Aorta (tissue), 5 donors: ENCODE measurements at regions not wholly inside any gene's neighbourhood (a gene's known extent, or its start where the extent isn't known, plus 50 kb on each side); places are given as distances from the start of the nearest gene placed in this dataset.

Source experiments
- ATAC-seq: fragments of 200-7000 bp; cut with Tn5 transposase; one replicate; pipeline ENCODE4 v1.9.1; 2022; ENCODE audit warnings: moderate library complexity; ENCODE audit not compliant: low FRiP score
- DNase-seq, 2 donors: peaks; one replicate each; pipeline ENCODE4 v3.0.0-alpha.2; 2020
- H3K27ac ChIP-seq, 2 donors: one replicate each; pipeline ENCODE4 v1.5.1; 2013; ENCODE audit warnings: low read length in 2 of 2, mild to moderate bottlenecking in 2 of 2, moderate library complexity in 2 of 2, control low read depth in 1 of 2, inconsistent platforms in 1 of 2, low read depth in 1 of 2
- H3K27me3 ChIP-seq, 2 donors: one replicate each; pipeline ENCODE4 v1.6.1; 2013; ENCODE audit warnings: control low read depth in 1 of 2, low read length in 1 of 2, mild to moderate bottlenecking in 1 of 2, moderate library complexity in 1 of 2; ENCODE audit not compliant: insufficient read depth in 2 of 2, control insufficient read depth in 1 of 2
- H3K36me3 ChIP-seq, 2 donors: one replicate each; pipeline ENCODE4 v1.6.1; 2013; ENCODE audit warnings: control low read depth in 1 of 2, low read length in 1 of 2, mild to moderate bottlenecking in 1 of 2; ENCODE audit not compliant: insufficient read depth in 2 of 2, control insufficient read depth in 1 of 2
- H3K4me1 ChIP-seq, 2 donors: one replicate each; pipeline ENCODE4 v1.6.1; 2013; ENCODE audit warnings: low read length in 2 of 2, control low read depth in 1 of 2, mild to moderate bottlenecking in 1 of 2, moderate library complexity in 1 of 2; ENCODE audit not compliant: insufficient read depth in 2 of 2, control insufficient read depth in 1 of 2
- H3K4me3 ChIP-seq, 2 donors: one replicate each; pipeline ENCODE4 v1.5.1; 2013; ENCODE audit warnings: low read length in 2 of 2, control low read depth in 1 of 2, mild to moderate bottlenecking in 1 of 2
- H3K9me3 ChIP-seq: one replicate; pipeline ENCODE4 v1.6.1; 2013; ENCODE audit warnings: mild to moderate bottlenecking, low read length; ENCODE audit not compliant: control insufficient read depth
- WGBS, 2 donors: extraction: QIAGEN DNeasy Blood & Tissue Kit; methylation state at CpG; one replicate each; pipeline ENCODE4 v1.1.7; 2013; 5-methylcytosine and 5-hydroxymethylcytosine counted together
- intact Hi-C, 2 donors: fragments of 100-400 bp; cut with DNase I; formaldehyde crosslinking; loops; one replicate each; pipeline versions ENCODE4 v1.14.2 to v1.15.0; 2022
- donor health status: healthy with polysubstance abuse.
- donor health status: Bipolar disorder and iron deficiency.
- donor health status: DM: no; HTN: no; CAD: no.
- donor health status: DM: no; HTN: no; CAD: no.
- donor health status: DM: yes; HTN: yes; CAD: no.

DNA sequence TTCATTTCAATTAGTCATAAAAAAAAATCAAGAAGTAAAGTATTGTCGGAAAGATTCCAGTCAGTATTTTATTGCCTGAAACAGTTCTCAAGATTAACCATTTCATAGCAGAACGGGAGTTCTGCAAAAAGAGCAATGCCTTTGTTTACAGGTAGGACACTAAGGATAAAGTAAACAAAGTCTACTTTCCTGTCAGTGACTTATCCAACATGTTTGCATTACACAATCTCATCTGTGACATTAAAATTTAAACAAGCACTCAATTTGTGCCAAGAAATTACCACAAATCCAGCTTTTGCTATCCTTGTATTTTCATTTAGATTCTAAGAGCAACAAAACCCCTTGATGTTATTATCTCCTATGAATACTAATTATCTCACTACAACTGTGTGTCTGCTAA, 306.5 kb upstream of the LDB2 start:
- H3K27me3 ChIP-seq, result no peaks in the 10 kb centered on the region
- no peaks in the 10 kb centered on the region for H3K4me1 ChIP-seq
- DNase-seq (no peak), ATAC-seq (no peak)
- no peaks in the 10 kb centered on the region for H3K9me3 ChIP-seq
- intact Hi-C loops, result no loop called here
- H3K27ac ChIP-seq, result no peak overlapping the region
- no peaks in the 10 kb centered on the region for H3K36me3 ChIP-seq
- 39% methylated on average over 2 of the region's 2 CpGs for WGBS, 2 donors
- no peak overlapping the region for H3K4me3 ChIP-seq

GRCh38 chr4:17203797-17204196, 305.4 kb upstream of the LDB2 start:
- Histone ChIP-seq H3K4me1 (no peaks in the 10 kb centered on the region), H3K9me3 (no peaks in the 10 kb centered on the region), H3K27me3 (no peaks in the 10 kb centered on the region), H3K36me3 (no peaks in the 10 kb centered on the region), H3K27ac (no peak overlapping the region), H3K4me3 (no peak overlapping the region)
- DNase-seq (no peak), ATAC-seq (no peak)
- intact Hi-C loops, result no loop called here
- WGBS, 2 donors, result 26 to 46% methylated on average over 2 of the region's 2 CpGs

GRCh38 chr4:17197070-17197469, 298.6 kb upstream of the LDB2 start:
- H3K9me3 ChIP-seq, result no peaks in the 10 kb centered on the region
- intact Hi-C loops, result no loop called here
- H3K4me1 ChIP-seq, result no peaks in the 10 kb centered on the region
- no peak overlapping the region for H3K27ac ChIP-seq
- ATAC-seq, result no peak
- no peaks in the 10 kb centered on the region for H3K27me3 ChIP-seq
- no peak overlapping the region for H3K4me3 ChIP-seq
- no peaks in the 10 kb centered on the region for H3K36me3 ChIP-seq
- no peak for DNase-seq
- 23 to 24% methylated on average over 4 of the region's 4 CpGs for WGBS, 2 donors

DNA sequence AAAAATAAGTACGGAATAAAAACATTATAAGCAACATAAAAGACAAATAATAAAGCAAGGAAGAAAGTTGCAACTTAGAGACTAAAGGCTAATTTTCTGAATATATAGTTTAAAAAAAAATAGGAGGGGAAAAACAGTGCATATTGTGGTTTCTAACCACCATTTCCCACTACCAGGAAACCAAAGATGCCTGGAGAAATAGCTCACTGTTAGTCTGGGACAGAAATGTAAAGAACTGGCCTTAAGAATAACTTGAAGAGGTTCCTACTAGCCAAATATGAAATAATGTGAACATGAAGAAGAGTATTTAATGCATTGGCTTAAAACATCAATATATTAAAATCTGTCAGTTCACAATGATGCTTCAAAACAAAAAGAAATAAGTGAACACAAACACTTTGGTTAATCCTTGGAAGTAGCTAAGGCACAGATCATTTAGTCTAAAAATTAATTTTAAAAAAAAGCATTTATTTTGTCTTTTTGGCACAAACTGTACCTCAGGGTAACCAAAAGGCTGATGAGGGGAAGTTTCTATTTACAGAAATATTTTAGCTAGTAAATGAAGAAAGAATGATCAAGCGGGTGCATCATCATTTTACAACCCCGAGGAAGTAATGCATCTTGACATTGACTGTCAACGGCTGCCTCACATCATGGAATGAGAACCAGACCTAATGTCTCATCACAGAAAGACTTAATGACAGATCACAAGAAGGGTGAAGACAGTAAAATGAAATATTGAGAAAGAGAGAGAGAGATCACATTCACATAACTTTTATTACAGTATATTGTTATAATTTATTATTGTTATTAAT, 297.2 kb upstream of the LDB2 start:
- no peak overlapping the region for H3K27ac ChIP-seq
- no peaks in the 10 kb centered on the region for H3K9me3 ChIP-seq
- no peaks in the 10 kb centered on the region for H3K4me1 ChIP-seq
- 86 to 89% methylated on average over 4 of the region's 4 CpGs for WGBS, 2 donors
- no peak for DNase-seq
- intact Hi-C loops, result no loop called here
- ATAC-seq, result no peak
- H3K27me3 ChIP-seq, result no peaks in the 10 kb centered on the region
- no peaks in the 10 kb centered on the region for H3K36me3 ChIP-seq
- no peak overlapping the region for H3K4me3 ChIP-seq

DNA sequence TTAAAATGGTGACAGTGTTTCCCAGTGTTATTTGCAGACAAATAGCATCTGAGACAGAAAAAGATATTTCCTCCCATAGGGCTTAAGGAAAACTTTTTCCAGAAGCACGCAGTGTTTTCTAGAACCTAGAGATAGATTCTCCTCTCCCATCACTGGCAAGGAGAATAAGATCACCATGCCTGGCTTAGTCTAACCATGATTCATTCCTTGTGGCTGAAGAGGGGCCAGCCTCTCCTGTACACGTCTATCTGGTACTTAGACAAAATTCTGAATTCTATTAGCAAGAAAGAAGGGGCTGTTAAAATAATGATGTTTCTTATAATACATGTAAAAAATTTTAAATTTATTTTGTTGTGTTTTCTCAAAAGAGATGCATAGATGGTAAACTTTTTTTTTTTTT, 296.1 kb upstream of the LDB2 start:
- WGBS, 2 donors, result 64 to 93% methylated on average over 2 of the region's 2 CpGs

DNA sequence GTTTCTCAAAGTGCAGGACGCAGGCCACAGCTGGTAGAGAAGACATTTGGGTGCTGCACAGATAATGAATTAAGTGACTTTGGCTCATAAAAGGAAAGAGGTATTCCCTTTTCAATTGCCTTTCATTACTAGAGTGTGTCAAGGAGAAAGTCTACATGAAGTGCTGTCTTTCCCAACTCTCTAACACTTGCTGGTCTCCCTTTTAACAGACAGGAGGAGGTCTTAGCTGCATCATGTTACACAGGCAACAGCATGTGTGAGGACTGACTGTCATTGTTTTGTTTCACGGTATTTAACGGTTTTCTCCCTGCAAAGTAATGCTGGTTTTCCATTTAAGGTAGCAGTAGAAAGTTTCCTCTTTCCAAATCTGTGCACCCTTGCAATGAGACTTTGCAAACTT, 291.3 kb upstream of the LDB2 start:
- no peak overlapping the region for H3K4me3 ChIP-seq
- H3K4me1 ChIP-seq, result peaks cover 0 to 10% of the 10 kb centered on the region in 2 donors
- no peak overlapping the region for H3K27ac ChIP-seq
- ATAC-seq (no peak), DNase-seq (no peak)
- H3K9me3 ChIP-seq, result no peaks in the 10 kb centered on the region
- no peaks in the 10 kb centered on the region for H3K27me3 ChIP-seq
- WGBS, 2 donors, result 63 to 74% methylated on average over 3 of the region's 3 CpGs
- no peaks in the 10 kb centered on the region for H3K36me3 ChIP-seq
- intact Hi-C loops, result no loop called here

More for the DNA sequence above, 296.1 kb upstream of the LDB2 start:
- no peak for ATAC-seq
- H3K9me3 ChIP-seq, result no peaks in the 10 kb centered on the region
- H3K27ac ChIP-seq, result no peak overlapping the region
- intact Hi-C loops, result no loop called here
- no peak overlapping the region for H3K4me3 ChIP-seq
- DNase-seq, result no peak
- no peaks in the 10 kb centered on the region for H3K36me3 ChIP-seq
- no peaks in the 10 kb centered on the region for H3K27me3 ChIP-seq
- no peaks in the 10 kb centered on the region for H3K4me1 ChIP-seq

GRCh38 chr4:17189401-17189720, 290.9 kb upstream of the LDB2 start:
- H3K36me3 ChIP-seq, result no peaks in the 10 kb centered on the region
- intact Hi-C loops, result no loop called here
- no peaks in the 10 kb centered on the region for H3K27me3 ChIP-seq
- H3K9me3 ChIP-seq, result no peaks in the 10 kb centered on the region
- no peak for ATAC-seq
- DNase-seq, result no peak
- 23 to 26% methylated on average over 4 of the region's 4 CpGs for WGBS, 2 donors
- no peak overlapping the region for H3K4me3 ChIP-seq
- peaks cover 0 to 10% of the 10 kb centered on the region in 2 donors for H3K4me1 ChIP-seq
- H3K27ac ChIP-seq, result no peak overlapping the region

GRCh38 chr4:17188547-17189400, 290.3 kb upstream of the LDB2 start:
- WGBS, 2 donors, result 92 to 93% methylated on average over 4 of the region's 4 CpGs
- Histone ChIP-seq H3K36me3 (no peaks in the 10 kb centered on the region), H3K4me3 (no peak overlapping the region), H3K27me3 (no peaks in the 10 kb centered on the region), H3K9me3 (no peaks in the 10 kb centered on the region), H3K27ac (no peak overlapping the region), H3K4me1 (peaks cover 0 to 10% of the 10 kb centered on the region in 2 donors)
- intact Hi-C loops, result no loop called here
- DNase-seq (no peak), ATAC-seq (no peak)

DNA sequence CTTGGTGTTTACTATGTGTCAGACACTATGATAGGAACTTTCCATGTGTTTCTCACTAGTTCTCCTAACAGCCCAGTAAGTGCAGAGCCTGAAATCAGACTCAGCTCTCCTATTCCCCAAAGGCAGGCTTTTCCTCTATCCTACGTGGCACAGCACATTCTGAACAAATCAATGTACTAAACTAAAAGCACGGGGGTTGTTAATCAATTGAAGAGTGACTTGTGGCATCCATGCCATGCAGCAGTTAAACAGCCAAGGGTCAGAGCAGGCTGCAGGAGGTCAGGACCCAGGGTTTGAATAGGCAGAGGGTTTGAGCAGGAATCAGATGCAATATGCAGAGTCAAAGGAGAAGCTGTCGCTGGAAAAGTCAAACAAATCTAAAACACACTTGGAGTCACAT, 289.7 kb upstream of the LDB2 start:
- no peaks in the 10 kb centered on the region for H3K36me3 ChIP-seq
- peaks cover 0 to 10% of the 10 kb centered on the region in 2 donors for H3K4me1 ChIP-seq
- peak; percentile 5 for ATAC-seq
- H3K9me3 ChIP-seq, result no peaks in the 10 kb centered on the region
- 60 to 66% methylated on average over 3 of the region's 3 CpGs for whole genome bisulfite sequencing, 2 donors
- no peak for DNase-seq
- intact Hi-C loops, result no loop called here
- H3K27me3 ChIP-seq, result no peaks in the 10 kb centered on the region
- no peak overlapping the region for H3K4me3 ChIP-seq
- peak overlapping the region in 1 of 2 donors; percentile 33 for H3K27ac ChIP-seq
